ENCODE measurements at regions not wholly inside any gene's neighbourhood (a gene's known extent, or its start where the extent isn't known, plus 50 kb on each side); places are given as distances from the start of the nearest gene placed in this dataset.

DNA sequence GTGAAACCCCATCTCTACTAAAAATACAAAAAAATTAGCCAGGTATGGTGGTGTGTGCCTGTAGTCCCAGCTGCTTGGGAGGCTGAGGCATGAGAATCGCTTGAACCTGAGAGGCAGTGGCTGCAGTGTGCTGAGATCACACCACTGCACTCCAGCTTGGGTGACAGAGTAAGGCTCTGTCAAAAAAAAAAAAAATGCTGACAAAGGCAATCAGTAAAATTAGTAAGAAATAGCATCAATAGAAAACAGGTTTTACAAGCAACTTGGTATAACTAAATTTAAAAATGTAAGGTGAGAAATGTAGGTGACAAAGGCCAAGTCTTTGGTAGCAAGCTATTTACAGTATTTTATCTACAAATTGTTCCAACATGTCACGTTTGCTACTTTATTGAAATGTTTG is 421.4 kb upstream of the RGPD4 start:
- TF ChIP-seq, protein P1, sequence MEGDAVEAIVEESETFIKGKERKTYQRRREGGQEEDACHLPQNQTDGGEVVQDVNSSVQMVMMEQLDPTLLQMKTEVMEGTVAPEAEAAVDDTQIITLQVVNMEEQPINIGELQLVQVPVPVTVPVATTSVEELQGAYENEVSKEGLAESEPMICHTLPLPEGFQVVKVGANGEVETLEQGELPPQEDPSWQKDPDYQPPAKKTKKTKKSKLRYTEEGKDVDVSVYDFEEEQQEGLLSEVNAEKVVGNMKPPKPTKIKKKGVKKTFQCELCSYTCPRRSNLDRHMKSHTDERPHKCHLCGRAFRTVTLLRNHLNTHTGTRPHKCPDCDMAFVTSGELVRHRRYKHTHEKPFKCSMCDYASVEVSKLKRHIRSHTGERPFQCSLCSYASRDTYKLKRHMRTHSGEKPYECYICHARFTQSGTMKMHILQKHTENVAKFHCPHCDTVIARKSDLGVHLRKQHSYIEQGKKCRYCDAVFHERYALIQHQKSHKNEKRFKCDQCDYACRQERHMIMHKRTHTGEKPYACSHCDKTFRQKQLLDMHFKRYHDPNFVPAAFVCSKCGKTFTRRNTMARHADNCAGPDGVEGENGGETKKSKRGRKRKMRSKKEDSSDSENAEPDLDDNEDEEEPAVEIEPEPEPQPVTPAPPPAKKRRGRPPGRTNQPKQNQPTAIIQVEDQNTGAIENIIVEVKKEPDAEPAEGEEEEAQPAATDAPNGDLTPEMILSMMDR (IDR thresholded peaks at IDR 0.05): no peak
- no peak overlapping the region for H3K4me3 Mint-ChIP-seq (ENCODE audit: unreplicated experiment)
- peaks cover 3% of the 10 kb centered on the region for H3K9me3 Mint-ChIP-seq (ENCODE audit: low read depth)
- H3K36me3 Mint-ChIP-seq (ENCODE audit: low read depth): no peaks in the 10 kb centered on the region
- H3K27me3 Mint-ChIP-seq (ENCODE audit: low read depth): no peaks in the 10 kb centered on the region
- no peak for DNase-seq (ENCODE audit: low spot score)
- H3K27ac Mint-ChIP-seq (ENCODE audit: unreplicated experiment): no peak overlapping the region
- H3K4me1 Mint-ChIP-seq (ENCODE audit: low read depth): peaks cover 28% of the 10 kb centered on the region

DNA sequence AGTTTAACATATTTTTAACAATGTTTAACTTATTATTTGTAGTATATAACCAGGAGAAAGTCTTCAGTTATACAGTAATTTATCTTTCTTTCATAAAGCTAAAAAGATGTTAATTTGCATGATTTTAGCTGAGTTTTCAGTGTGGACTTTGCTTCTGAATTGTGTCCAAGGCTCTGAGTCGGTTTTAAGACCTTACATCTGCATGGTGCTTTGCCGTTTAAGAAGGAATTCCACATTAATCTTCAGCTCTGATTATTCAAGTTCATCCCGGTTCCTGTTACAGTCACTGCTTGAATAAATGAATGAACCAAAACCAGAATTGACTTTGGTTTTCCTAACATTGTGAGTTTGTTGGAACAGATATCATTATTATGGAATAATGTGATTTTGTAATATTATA is 419.7 kb upstream of the RGPD4 start:
- no peak overlapping the region for H3K4me3 Mint-ChIP-seq (ENCODE audit: unreplicated experiment)
- H3K9me3 Mint-ChIP-seq (ENCODE audit: low read depth): peaks cover 3% of the 10 kb centered on the region
- no peaks in the 10 kb centered on the region for H3K27me3 Mint-ChIP-seq (ENCODE audit: low read depth)
- DNase-seq (ENCODE audit: low spot score): no peak
- H3K4me1 Mint-ChIP-seq (ENCODE audit: low read depth): peaks cover 45% of the 10 kb centered on the region
- no peaks in the 10 kb centered on the region for H3K36me3 Mint-ChIP-seq (ENCODE audit: low read depth)
- H3K27ac Mint-ChIP-seq (ENCODE audit: unreplicated experiment): no peak overlapping the region
- TF ChIP-seq, protein P1 (IDR thresholded peaks at IDR 0.05): no peak

DNA sequence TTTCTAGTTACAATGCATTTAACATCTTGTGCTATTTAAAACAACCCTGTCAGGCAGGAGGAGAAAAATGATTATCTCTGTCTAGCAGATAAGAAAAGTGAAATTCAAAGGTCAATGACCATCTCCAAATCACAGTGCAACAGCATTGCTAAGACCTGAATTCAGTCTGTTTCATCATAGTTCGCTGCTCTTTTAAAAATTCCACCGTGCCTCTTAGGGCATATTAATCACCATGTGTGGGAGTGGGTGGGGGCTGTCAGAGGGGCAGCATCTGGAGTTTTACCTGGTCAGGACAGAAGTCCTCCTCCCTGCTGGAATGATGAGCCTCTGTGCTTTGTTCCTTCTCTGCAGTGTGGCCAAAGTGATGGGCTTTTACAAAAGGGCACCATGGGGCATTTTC is 418.7 kb upstream of the RGPD4 start:
- TF ChIP-seq, protein P1 (IDR thresholded peaks at IDR 0.05): no peak
- H3K27me3 Mint-ChIP-seq (ENCODE audit: low read depth): no peaks in the 10 kb centered on the region
- no peak for DNase-seq (ENCODE audit: low spot score)
- H3K4me1 Mint-ChIP-seq (ENCODE audit: low read depth): peaks cover 55% of the 10 kb centered on the region
- H3K4me3 Mint-ChIP-seq (ENCODE audit: unreplicated experiment): no peak overlapping the region
- H3K9me3 Mint-ChIP-seq (ENCODE audit: low read depth): peaks cover 3% of the 10 kb centered on the region
- H3K27ac Mint-ChIP-seq (ENCODE audit: unreplicated experiment): no peak overlapping the region
- H3K36me3 Mint-ChIP-seq (ENCODE audit: low read depth): no peaks in the 10 kb centered on the region

- Mint-ChIP-seq H3K4me3 (ENCODE audit: unreplicated experiment) (no peak overlapping the region), H3K9me3 (ENCODE audit: low read depth) (peaks cover 3% of the 10 kb centered on the region), H3K36me3 (ENCODE audit: low read depth) (no peaks in the 10 kb centered on the region), H3K4me1 (ENCODE audit: low read depth) (peaks cover 65% of the 10 kb centered on the region), H3K27ac (ENCODE audit: unreplicated experiment) (peak overlapping the region; percentile 68), H3K27me3 (ENCODE audit: low read depth) (no peaks in the 10 kb centered on the region)
- no peak for DNase-seq (ENCODE audit: low spot score)
- TF ChIP-seq, protein P1 (IDR thresholded peaks at IDR 0.05): peak; percentile 20
Measured at GRCh38 chr2:107411267-107411666, 415.4 kb upstream of the RGPD4 start.

DNA sequence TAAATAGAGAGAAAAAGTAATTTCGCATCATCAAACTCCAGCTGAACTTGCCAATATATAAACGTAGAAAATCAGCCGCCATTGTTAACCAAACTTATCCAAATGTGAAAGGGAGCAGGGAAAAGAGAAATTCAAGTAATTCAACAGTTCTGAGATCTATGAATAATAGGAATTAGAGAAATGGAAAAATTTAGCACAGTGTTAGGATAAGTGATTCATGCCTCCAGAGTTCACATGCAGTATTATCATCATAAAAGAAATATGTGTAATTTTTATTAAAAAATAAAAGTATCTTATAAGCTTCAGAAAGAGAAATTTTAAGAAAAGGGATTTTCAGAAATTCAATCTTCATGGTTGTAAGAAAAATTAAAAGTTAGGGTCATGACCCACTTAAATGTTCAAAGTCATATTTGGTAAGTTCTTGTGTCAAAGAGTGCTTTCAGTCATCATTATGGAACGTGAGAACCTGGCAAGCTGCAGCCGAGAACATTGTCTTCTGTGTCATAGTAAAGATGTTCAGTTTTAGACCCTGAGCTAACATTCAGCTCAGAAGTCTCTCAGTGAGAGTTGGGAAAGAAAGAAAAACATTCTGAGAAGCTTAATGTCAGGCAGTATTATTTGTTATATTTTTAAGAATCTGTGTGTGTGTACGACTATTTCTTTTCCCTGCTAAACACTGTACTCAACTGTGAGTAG is 414.3 kb upstream of the RGPD4 start:
- TF ChIP-seq, protein P1 (IDR thresholded peaks at IDR 0.05): no peak
- Mint-ChIP-seq H3K27me3 (ENCODE audit: low read depth) (no peaks in the 10 kb centered on the region), H3K4me3 (ENCODE audit: unreplicated experiment) (peak overlapping the region; percentile 36), H3K9me3 (ENCODE audit: low read depth) (peaks cover 3% of the 10 kb centered on the region), H3K4me1 (ENCODE audit: low read depth) (peaks cover 65% of the 10 kb centered on the region), H3K27ac (ENCODE audit: unreplicated experiment) (peak overlapping the region; percentile 88), H3K36me3 (ENCODE audit: low read depth) (peaks cover 3% of the 10 kb centered on the region)
- no peak for DNase-seq (ENCODE audit: low spot score)
